ENCODE measurements at regions not wholly inside any gene's neighbourhood (a gene's known extent, or its start where the extent isn't known, plus 50 kb on each side); places are given as distances from the start of the nearest gene placed in this dataset.
"Not testable (repeated sequence)": the region's sequence is repeated elsewhere in the genome, so short reads cannot be mapped to it uniquely, and the experiment has no call there.

GRCh38 chr13:37164635-37165034 is 59.2 kb upstream of the CSNK1A1L start:
- H3K4me3 ChIP-seq (ENCODE audit: control insufficient read depth, low read depth, low read length) = no peak overlapping the region
- DNase-seq (ENCODE audit: low read depth) = no peak
- no peak for TF ChIP-seq CTCF (IDR thresholded peaks at IDR 0.05; ENCODE audit: control insufficient read depth, insufficient read depth, low read depth, low read length, missing control alignments)

- no peak overlapping the region for H3K4me3 ChIP-seq (ENCODE audit: control insufficient read depth, low read depth, low read length)
- no peak for DNase-seq (ENCODE audit: low read depth)
- TF ChIP-seq CTCF (IDR thresholded peaks at IDR 0.05; ENCODE audit: control insufficient read depth, insufficient read depth, low read depth, low read length, missing control alignments) = no peak
Measured at GRCh38 chr13:37163641-37164265, 58.3 kb upstream of the CSNK1A1L start.

- H3K4me3 ChIP-seq (ENCODE audit: control insufficient read depth, low read depth, low read length) = no peak overlapping the region
- no peak for TF ChIP-seq CTCF (IDR thresholded peaks at IDR 0.05; ENCODE audit: control insufficient read depth, insufficient read depth, low read depth, low read length, missing control alignments)
- DNase-seq (ENCODE audit: low read depth) = no peak
Measured at GRCh38 chr13:37158481-37158880, 53.0 kb upstream of the CSNK1A1L start.

GRCh38 chr13:37155613-37156097 is 50.2 kb upstream of the CSNK1A1L start:
- H3K4me3 ChIP-seq (ENCODE audit: control insufficient read depth, low read depth, low read length); DNase-seq (ENCODE audit: low read depth): not testable (repeated sequence)

Data from AG09309 (cell line).